ENCODE measurements at regions not wholly inside any gene's neighbourhood (a gene's known extent, or its start where the extent isn't known, plus 50 kb on each side); places are given as distances from the start of the nearest gene placed in this dataset.

DNA sequence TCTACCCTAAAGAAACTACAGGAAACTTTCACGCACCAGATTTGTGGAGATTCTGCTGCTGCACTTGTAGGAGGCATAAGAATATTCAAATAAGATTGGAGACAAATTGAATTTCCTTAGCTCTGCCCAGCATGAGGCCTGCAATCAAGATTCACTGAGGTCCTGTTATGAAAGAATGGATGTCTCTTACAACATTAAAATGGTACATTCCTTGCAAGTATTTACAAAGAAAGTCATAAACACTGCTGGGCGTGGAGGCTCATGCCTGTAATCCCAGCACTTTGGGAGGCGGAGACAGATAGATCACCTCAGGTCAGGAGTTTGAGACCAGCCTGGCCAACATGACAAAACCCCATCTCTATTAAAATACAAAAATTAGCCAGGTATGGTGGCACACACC, 74.0 kb upstream of the MAP3K4 start:
- H3K27ac ChIP-seq: peak overlapping the region in 2 of 4 donors; percentile 18 to 27
- H3K4me1 ChIP-seq: peaks cover 0 to 29% (median 0%) of the 10 kb centered on the region in 3 donors
- DNase-seq: no peak
- intact Hi-C loops (cut with DNase I): no loop called here
- H3K36me3 ChIP-seq: no peaks in the 10 kb centered on the region
- H3K4me3 ChIP-seq: no peak overlapping the region
- H3K27me3 ChIP-seq: peaks cover 0 to under 1% (median 0%) of the 10 kb centered on the region in 4 donors
- WGBS, 2 donors: 72 to 92% methylated on average over 3 of the region's 3 CpGs
- no peaks in the 10 kb centered on the region for H3K9me3 ChIP-seq
- no peak for TF ChIP-seq CTCF (IDR thresholded peaks at IDR 0.05)
- TF ChIP-seq POLR2A (IDR thresholded peaks at IDR 0.05): no peak

DNA sequence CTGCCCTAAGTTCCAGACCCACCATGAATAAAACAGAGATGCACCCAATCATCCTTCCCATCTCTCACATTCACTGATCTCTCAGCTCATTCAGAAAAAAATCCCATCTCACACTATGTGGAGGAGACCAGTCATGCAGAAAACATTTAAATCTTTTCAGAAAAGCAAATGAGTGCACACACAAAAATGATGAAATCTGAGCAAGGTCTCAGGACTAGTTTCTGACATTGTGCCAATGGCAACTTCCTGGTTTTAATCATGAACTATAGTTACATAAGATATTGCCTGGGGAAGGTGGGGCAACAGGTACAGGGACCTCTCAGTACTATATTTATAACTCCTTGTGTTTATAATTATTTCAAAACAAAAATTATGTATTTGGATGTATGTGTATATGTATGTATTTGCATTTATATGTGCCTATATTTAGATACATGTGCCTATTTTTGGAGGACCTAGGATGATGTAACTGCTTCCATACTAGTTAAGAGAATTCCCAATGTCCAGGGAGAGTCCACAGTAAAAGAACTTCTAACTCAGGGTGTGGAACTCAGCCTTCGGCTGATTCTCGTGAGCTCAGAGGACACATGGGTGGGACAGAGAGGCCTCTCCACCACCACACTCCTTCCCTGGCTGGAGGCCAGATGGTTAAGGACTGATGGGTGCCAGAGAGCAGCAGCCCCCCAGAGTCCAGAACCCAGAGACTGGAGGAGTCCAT, 71.7 kb upstream of the MAP3K4 start:
- Histone ChIP-seq H3K27me3 (no peaks in the 10 kb centered on the region), H3K36me3 (no peaks in the 10 kb centered on the region), H3K27ac (peak overlapping the region in 3 of 4 donors; percentile 45 to 75 (median 72)), H3K4me3 (no peak overlapping the region), H3K9me3 (no peaks in the 10 kb centered on the region), H3K4me1 (peaks cover 0 to 29% (median 0%) of the 10 kb centered on the region in 3 donors)
- 71% methylated on average over 2 of the region's 2 CpGs; no CpG with 5 or more reads in 1 of the 2 donors for WGBS, 2 donors
- intact Hi-C loops (cut with DNase I): loop anchor here (10.0 kb wide), 1 partner anchor 185 kb away; no protein-coding TSS in a partner anchor
- no peak for DNase-seq
- TF ChIP-seq POLR2A (IDR thresholded peaks at IDR 0.05) (no peak), CTCF (IDR thresholded peaks at IDR 0.05) (no peak)

GRCh38 chr6:160921095-160921494, 70.5 kb upstream of the MAP3K4 start:
- Histone ChIP-seq H3K4me3 (no peak overlapping the region), H3K27ac (no peak overlapping the region), H3K9me3 (no peaks in the 10 kb centered on the region), H3K36me3 (no peaks in the 10 kb centered on the region), H3K27me3 (no peaks in the 10 kb centered on the region), H3K4me1 (peaks cover 0 to 29% (median 0%) of the 10 kb centered on the region in 3 donors)
- intact Hi-C loops (cut with DNase I): loop anchor here (10.0 kb wide), 1 partner anchor 186 kb away; no protein-coding TSS in a partner anchor
- DNase-seq: no peak
- no peak for TF ChIP-seq CTCF (IDR thresholded peaks at IDR 0.05)
- TF ChIP-seq POLR2A (IDR thresholded peaks at IDR 0.05): no peak
- WGBS, 2 donors: 87 to 93% methylated on average over 3 of the region's 3 CpGs

DNA sequence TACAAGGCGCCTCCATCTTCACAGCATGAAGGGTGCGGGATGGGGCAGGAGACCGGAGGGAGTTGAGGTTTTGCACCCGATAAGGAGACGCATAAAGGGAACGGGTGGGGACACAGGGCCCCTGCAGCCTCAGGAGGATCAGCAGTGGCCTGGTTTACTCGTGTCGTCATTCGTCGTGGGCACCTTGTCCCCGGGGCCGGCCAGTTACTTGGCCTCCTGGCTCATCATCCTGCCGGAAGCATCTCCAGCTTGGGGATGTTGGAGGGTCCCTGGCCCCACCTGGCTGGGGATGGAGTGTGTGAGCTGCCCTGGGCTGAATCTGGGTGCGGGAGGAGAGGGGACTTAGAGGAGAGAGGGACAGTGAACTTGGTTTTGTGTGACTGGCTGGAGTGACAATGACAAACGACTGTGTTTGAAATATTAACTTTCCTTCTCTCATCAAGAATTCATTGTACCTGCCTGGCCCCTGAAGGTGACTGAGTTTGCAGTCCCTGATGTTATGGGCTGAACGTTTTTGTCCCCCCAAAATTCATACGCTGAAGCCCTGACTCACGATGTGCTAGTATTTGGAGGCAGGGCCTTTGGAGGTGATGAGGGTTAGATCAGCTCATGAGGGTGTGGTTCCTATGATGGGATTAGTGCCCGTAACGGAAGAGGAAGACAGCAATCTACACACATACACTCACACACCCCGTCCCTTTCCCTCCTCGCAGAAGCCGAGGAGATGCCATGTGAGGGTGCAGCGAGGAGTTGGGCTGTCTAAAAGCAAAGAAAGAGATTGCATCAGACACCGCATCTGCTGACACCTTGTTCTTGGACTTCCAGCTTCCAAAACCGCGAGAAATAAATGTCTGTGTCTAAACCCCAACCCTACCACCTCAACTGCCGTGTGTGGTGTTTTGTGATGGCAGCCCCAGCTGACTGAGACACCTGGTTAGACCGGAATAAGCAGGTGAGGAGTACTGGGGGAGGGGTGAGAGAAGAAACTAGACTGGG, 65.0 kb upstream of the MAP3K4 start:
- WGBS, 2 donors: 76 to 80% methylated on average over 23 to 27 of the region's 29 CpGs
- no peak for DNase-seq

More for the DNA sequence above, 65.0 kb upstream of the MAP3K4 start:
- intact Hi-C loops (cut with DNase I): loop anchor here (10.0 kb wide), 1 partner anchor 192 kb away; no protein-coding TSS in a partner anchor
- Histone ChIP-seq H3K4me1 (peaks cover 8 to 17% (median 10%) of the 10 kb centered on the region in 3 donors), H3K9me3 (no peaks in the 10 kb centered on the region), H3K4me3 (peak overlapping the region in 2 of 4 donors; percentile 4 to 8), H3K27ac (peak overlapping the region in 3 of 4 donors; percentile 58 to 71 (median 61)), H3K36me3 (no peaks in the 10 kb centered on the region), H3K27me3 (peaks cover 0 to 17% (median 0%) of the 10 kb centered on the region in 4 donors)
- TF ChIP-seq CTCF (IDR thresholded peaks at IDR 0.05) (no peak), POLR2A (IDR thresholded peaks at IDR 0.05) (no peak)
